MM.1S (cell line): ENCODE measurements at regions not wholly inside any gene's neighbourhood (a gene's known extent, or its start where the extent isn't known, plus 50 kb on each side); places are given as distances from the start of the nearest gene placed in this dataset.

Experiments used
- DNase-seq: peaks from one replicate; pipeline ENCODE4 v3.0.0-alpha.2; 2015
- H2AFZ ChIP-seq: fragments of 300-600 bp; sonication (generic); 2 replicates; pipeline ENCODE4 v1.6.0; 2016; ENCODE audit warnings: antibody characterized with exemption, low read length
- H3F3A ChIP-seq: fragments of 300-600 bp; sonication (generic); 2 replicates; pipeline ENCODE4 v1.6.1; 2016; ENCODE audit warnings: mild to moderate bottlenecking, antibody characterized with exemption, low read length, moderate library complexity, mixed read lengths; ENCODE audit not compliant: insufficient read depth
- H3K27ac ChIP-seq: fragments of 300-600 bp; sonication (generic); 2 replicates; pipeline ENCODE4 v1.5.1; 2016; ENCODE audit warnings: mild to moderate bottlenecking, low read length
- H3K27me3 ChIP-seq: fragments of 300-600 bp; sonication (generic); replicated peaks from 2 replicates; pipeline ENCODE4 v1.6.0; 2016; ENCODE audit warnings: low read length; ENCODE audit not compliant: insufficient read depth
- H3K36me3 ChIP-seq: fragments of 300-600 bp; sonication (generic); replicated peaks from 2 replicates; pipeline ENCODE4 v1.6.1; 2016; ENCODE audit warnings: mild to moderate bottlenecking, low read length, mixed read lengths; ENCODE audit not compliant: insufficient read depth
- H3K4me1 ChIP-seq: fragments of 300-600 bp; sonication (generic); 2 replicates; pipeline ENCODE4 v1.6.1; 2016; ENCODE audit warnings: low read length, mixed read lengths
- H3K4me2 ChIP-seq: fragments of 300-600 bp; sonication (generic); 2 replicates; pipeline ENCODE4 v1.6.0; 2016; ENCODE audit warnings: low read depth, low read length
- H3K4me3 ChIP-seq: fragments of 300-600 bp; sonication (generic); 2 replicates; pipeline ENCODE4 v1.5.1; 2016; ENCODE audit warnings: low read length, mixed read lengths
- H3K79me2 ChIP-seq: fragments of 300-600 bp; sonication (generic); 2 replicates; pipeline ENCODE4 v1.6.1; 2016; ENCODE audit warnings: mixed run types, low read length, mixed read lengths
- H3K9ac ChIP-seq: fragments of 300-600 bp; sonication (generic); 2 replicates; pipeline ENCODE4 v1.6.1; 2016; ENCODE audit warnings: low read length, mixed read lengths
- H3K9me2 ChIP-seq: fragments of 300-600 bp; sonication (generic); replicated peaks from 2 replicates; pipeline ENCODE4 v1.6.1; 2016; ENCODE audit warnings: mild to moderate bottlenecking, low read length, mixed read lengths; ENCODE audit not compliant: insufficient read depth
- H3K9me3 ChIP-seq: fragments of 300-600 bp; sonication (generic); replicated peaks from 2 replicates; pipeline ENCODE4 v1.6.1; 2016; ENCODE audit warnings: mild to moderate bottlenecking, low read length, mixed read lengths; ENCODE audit not compliant: insufficient read depth
- H4K20me1 ChIP-seq: fragments of 300-600 bp; sonication (generic); 2 replicates; pipeline ENCODE4 v1.6.1; 2016; ENCODE audit warnings: mild to moderate bottlenecking, low read length, moderate library complexity, mixed read lengths; ENCODE audit not compliant: insufficient read depth
- CTCF ChIP-seq: fragments of 300-600 bp; sonication (generic); IDR thresholded peaks from 2 replicates; pipeline ENCODE4 v1.5.1; 2016; ENCODE audit warnings: antibody characterized with exemption, low read length, mixed read lengths
- EZH2 ChIP-seq: fragments of 300-600 bp; sonication (generic); optimal IDR thresholded peaks from 2 replicates; pipeline ENCODE3; 2017; ENCODE audit warnings: low read depth, mild to moderate bottlenecking, antibody characterized with exemption, low read length, mixed read lengths
- EZH2phosphoT487 ChIP-seq: fragments of 300-600 bp; sonication (generic); IDR thresholded peaks from 2 replicates; pipeline ENCODE4 v1.6.1; 2018; ENCODE audit warnings: antibody characterized with exemption, low read length

- no peaks in the 10 kb centered on the region for H3K79me2 ChIP-seq
- H4K20me1 ChIP-seq: no peaks in the 10 kb centered on the region
- no peaks in the 10 kb centered on the region for H3K9me2 ChIP-seq
- H3F3A ChIP-seq: no peaks in the 10 kb centered on the region
- no peaks in the 10 kb centered on the region for H3K9me3 ChIP-seq
- H3K4me3 ChIP-seq: no peak overlapping the region
- no peak overlapping the region for H3K9ac ChIP-seq
- H3K36me3 ChIP-seq: no peaks in the 10 kb centered on the region
- no peaks in the 10 kb centered on the region for H3K27me3 ChIP-seq
- no peaks in the 10 kb centered on the region for H3K4me1 ChIP-seq
- no peak overlapping the region for H3K4me2 ChIP-seq
- TF ChIP-seq EZH2 (no peak), CTCF (no peak), EZH2phosphoT487 (no peak)
- no peak overlapping the region for H2AFZ ChIP-seq
- H3K27ac ChIP-seq: no peak overlapping the region
- no peak for DNase-seq
Observed at GRCh38 chr12:20967756-20968155, 157.3 kb downstream of the SLCO1B3 start.

GRCh38 chr12:20969766-20970165, 159.3 kb downstream of the SLCO1B3 start:
- Histone ChIP-seq H3K27ac (no peak overlapping the region), H3K4me2 (no peak overlapping the region), H3K9me3 (no peaks in the 10 kb centered on the region), H3K36me3 (no peaks in the 10 kb centered on the region), H3K9me2 (no peaks in the 10 kb centered on the region), H3K4me1 (no peaks in the 10 kb centered on the region), H2AFZ (no peak overlapping the region), H4K20me1 (no peaks in the 10 kb centered on the region), H3K79me2 (no peaks in the 10 kb centered on the region), H3K27me3 (no peaks in the 10 kb centered on the region), H3K9ac (no peak overlapping the region), H3F3A (no peaks in the 10 kb centered on the region), H3K4me3 (no peak overlapping the region)
- no peak for TF ChIP-seq EZH2phosphoT487
- no peak for TF ChIP-seq CTCF
- no peak for TF ChIP-seq EZH2
- DNase-seq: no peak

- peak; percentile 86 for DNase-seq
- Histone ChIP-seq H3K4me3 (no peak overlapping the region), H3K79me2 (no peaks in the 10 kb centered on the region), H3K4me1 (no peaks in the 10 kb centered on the region), H3F3A (no peaks in the 10 kb centered on the region), H3K4me2 (no peak overlapping the region), H3K36me3 (no peaks in the 10 kb centered on the region), H2AFZ (no peak overlapping the region), H3K9me2 (no peaks in the 10 kb centered on the region), H4K20me1 (no peaks in the 10 kb centered on the region), H3K9me3 (no peaks in the 10 kb centered on the region), H3K27me3 (no peaks in the 10 kb centered on the region), H3K9ac (no peak overlapping the region), H3K27ac (no peak overlapping the region)
- TF ChIP-seq EZH2phosphoT487 (no peak), CTCF (no peak), EZH2 (no peak)
Observed at GRCh38 chr12:20985399-20985798, 145.6 kb upstream of the SLCO1B1 start.
